ENCODE measurements at regions not wholly inside any gene's neighbourhood (a gene's known extent, or its start where the extent isn't known, plus 50 kb on each side); places are given as distances from the start of the nearest gene placed in this dataset.

GRCh38 chr3:80535286-80535685 lies 767.5 kb upstream of the ROBO1 start:
- no peak for DNase-seq (ENCODE audit: extremely low read depth, low read depth)
- TF ChIP-seq CTCF (IDR thresholded peaks at IDR 0.05; ENCODE audit: low read depth, low read length, missing control alignments) = no peak
- no peak overlapping the region for H3K4me3 ChIP-seq (replicated peaks; ENCODE audit: low read depth, low read length)

- H3K4me3 ChIP-seq (replicated peaks; ENCODE audit: low read depth, low read length) = no peak overlapping the region
- no peak for TF ChIP-seq CTCF (IDR thresholded peaks at IDR 0.05; ENCODE audit: low read depth, low read length, missing control alignments)
- no peak for DNase-seq (ENCODE audit: extremely low read depth, low read depth)
Observed at GRCh38 chr3:80533553-80533952, 765.8 kb upstream of the ROBO1 start.

- H3K4me3 ChIP-seq (replicated peaks; ENCODE audit: low read depth, low read length) = no peak overlapping the region
- TF ChIP-seq CTCF (IDR thresholded peaks at IDR 0.05; ENCODE audit: low read depth, low read length, missing control alignments) = no peak
- no peak for DNase-seq (ENCODE audit: extremely low read depth, low read depth)
Observed at GRCh38 chr3:80526153-80526552, 758.4 kb upstream of the ROBO1 start.

- no peak for TF ChIP-seq CTCF (IDR thresholded peaks at IDR 0.05; ENCODE audit: low read depth, low read length, missing control alignments)
- DNase-seq (ENCODE audit: extremely low read depth, low read depth) = no peak
- H3K4me3 ChIP-seq (replicated peaks; ENCODE audit: low read depth, low read length) = no peak overlapping the region
Observed at GRCh38 chr3:80521081-80521480, 753.3 kb upstream of the ROBO1 start.

GRCh38 chr3:80519436-80519835 lies 751.6 kb upstream of the ROBO1 start:
- TF ChIP-seq CTCF (IDR thresholded peaks at IDR 0.05; ENCODE audit: low read depth, low read length, missing control alignments) = no peak
- no peak for DNase-seq (ENCODE audit: extremely low read depth, low read depth)
- no peak overlapping the region for H3K4me3 ChIP-seq (replicated peaks; ENCODE audit: low read depth, low read length)

GRCh38 chr3:80496452-80496851 lies 728.7 kb upstream of the ROBO1 start:
- no peak for DNase-seq (ENCODE audit: extremely low read depth, low read depth)
- no peak for TF ChIP-seq CTCF (IDR thresholded peaks at IDR 0.05; ENCODE audit: low read depth, low read length, missing control alignments)
- no peak overlapping the region for H3K4me3 ChIP-seq (replicated peaks; ENCODE audit: low read depth, low read length)

- no peak overlapping the region for H3K4me3 ChIP-seq (replicated peaks; ENCODE audit: low read depth, low read length)
- TF ChIP-seq CTCF (IDR thresholded peaks at IDR 0.05; ENCODE audit: low read depth, low read length, missing control alignments) = no peak
- DNase-seq (ENCODE audit: extremely low read depth, low read depth) = no peak
Observed at GRCh38 chr3:80492162-80492561, 724.4 kb upstream of the ROBO1 start.
